ENCODE measurements at regions not wholly inside any gene's neighbourhood (a gene's known extent, or its start where the extent isn't known, plus 50 kb on each side); places are given as distances from the start of the nearest gene placed in this dataset.

- H3K9me3 ChIP-seq (ENCODE audit: insufficient read depth, low read length), result no peaks in the 10 kb centered on the region
- no peaks in the 10 kb centered on the region for H3K27me3 ChIP-seq (ENCODE audit: insufficient read depth, insufficient read length)
- DNase-seq (ENCODE audit: low read depth, low spot score), result no peak
- TF ChIP-seq SUZ12 (IDR thresholded peaks at IDR 0.05; ENCODE audit: extremely low read depth, insufficient read depth, insufficient read length), result no peak
- TF ChIP-seq ZNF274 (IDR thresholded peaks at IDR 0.05; ENCODE audit: low read depth, low read length), result no peak
- no peak for TF ChIP-seq YY1 (IDR thresholded peaks at IDR 0.05; ENCODE audit: insufficient read depth, insufficient read length)
- H3K36me3 ChIP-seq (ENCODE audit: insufficient read depth, insufficient read length, low read length), result no peaks in the 10 kb centered on the region
- H3K4me3 ChIP-seq (ENCODE audit: insufficient read length, low read depth), result no peak overlapping the region
- no peaks in the 10 kb centered on the region for H3K4me1 ChIP-seq (ENCODE audit: insufficient read depth, insufficient read length)
- H3K9ac ChIP-seq (ENCODE audit: insufficient read length, low read depth), result no peak overlapping the region
Measured at GRCh38 chr12:102601621-102602020, 121.3 kb upstream of the IGF1 start.

DNA sequence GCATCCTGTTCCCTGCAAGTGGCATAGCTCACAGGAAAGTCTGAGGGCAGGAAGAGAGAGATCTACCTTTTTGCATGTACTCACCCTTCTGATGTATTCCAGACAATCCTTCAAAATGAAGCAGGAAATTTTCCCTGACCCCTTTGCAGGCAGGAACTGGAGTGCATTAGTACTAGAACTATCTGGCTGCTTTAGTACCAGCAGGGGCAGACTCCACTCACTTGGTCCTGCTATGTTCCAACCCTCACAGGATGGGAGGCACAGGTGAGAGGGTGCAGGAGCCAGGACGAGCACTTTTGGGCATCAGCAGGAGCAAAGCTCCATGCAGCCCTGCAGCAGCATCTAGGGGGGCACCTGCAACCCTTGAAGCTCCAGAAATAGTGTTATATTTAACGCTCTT is 116.3 kb upstream of the IGF1 start:
- H3K4me3 ChIP-seq (ENCODE audit: insufficient read length, low read depth), result no peak overlapping the region
- no peaks in the 10 kb centered on the region for H3K36me3 ChIP-seq (ENCODE audit: insufficient read depth, insufficient read length, low read length)
- no peak for TF ChIP-seq SUZ12 (IDR thresholded peaks at IDR 0.05; ENCODE audit: extremely low read depth, insufficient read depth, insufficient read length)
- no peak for TF ChIP-seq ZNF274 (IDR thresholded peaks at IDR 0.05; ENCODE audit: low read depth, low read length)
- TF ChIP-seq YY1 (IDR thresholded peaks at IDR 0.05; ENCODE audit: insufficient read depth, insufficient read length), result no peak
- H3K9ac ChIP-seq (ENCODE audit: insufficient read length, low read depth), result no peak overlapping the region
- no peaks in the 10 kb centered on the region for H3K27me3 ChIP-seq (ENCODE audit: insufficient read depth, insufficient read length)
- DNase-seq (ENCODE audit: low read depth, low spot score), result no peak
- no peaks in the 10 kb centered on the region for H3K9me3 ChIP-seq (ENCODE audit: insufficient read depth, low read length)
- no peaks in the 10 kb centered on the region for H3K4me1 ChIP-seq (ENCODE audit: insufficient read depth, insufficient read length)

- H3K9ac ChIP-seq (ENCODE audit: insufficient read length, low read depth), result no peak overlapping the region
Measured at GRCh38 chr12:102596031-102596430, 115.7 kb upstream of the IGF1 start.

DNA sequence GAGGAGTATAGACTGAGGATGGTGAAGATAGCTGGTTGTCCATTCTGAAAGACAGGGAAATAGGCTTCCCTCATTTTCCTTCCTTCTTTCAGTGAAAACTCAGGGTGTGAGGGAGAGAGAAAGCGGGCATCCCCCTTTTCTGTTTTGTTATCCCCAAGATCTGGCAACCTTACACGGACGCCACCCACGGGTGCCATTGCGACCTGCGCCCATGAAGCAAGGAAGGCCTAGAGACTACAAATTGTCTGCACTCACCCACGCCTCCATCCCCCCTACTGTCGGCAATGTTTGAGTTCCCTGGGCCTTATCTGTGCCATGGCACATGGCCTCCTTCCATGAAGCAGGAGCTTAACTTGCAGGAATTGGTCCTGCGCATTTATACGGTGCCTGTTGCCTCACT is 115.0 kb upstream of the IGF1 start:
- no peaks in the 10 kb centered on the region for H3K9me3 ChIP-seq (ENCODE audit: insufficient read depth, low read length)
- TF ChIP-seq ZNF274 (IDR thresholded peaks at IDR 0.05; ENCODE audit: low read depth, low read length) (no peak), SUZ12 (IDR thresholded peaks at IDR 0.05; ENCODE audit: extremely low read depth, insufficient read depth, insufficient read length) (no peak), YY1 (IDR thresholded peaks at IDR 0.05; ENCODE audit: insufficient read depth, insufficient read length) (no peak)
- H3K27me3 ChIP-seq (ENCODE audit: insufficient read depth, insufficient read length), result no peaks in the 10 kb centered on the region
- H3K9ac ChIP-seq (ENCODE audit: insufficient read length, low read depth), result no peak overlapping the region
- no peaks in the 10 kb centered on the region for H3K4me1 ChIP-seq (ENCODE audit: insufficient read depth, insufficient read length)
- no peaks in the 10 kb centered on the region for H3K36me3 ChIP-seq (ENCODE audit: insufficient read depth, insufficient read length, low read length)
- H3K4me3 ChIP-seq (ENCODE audit: insufficient read length, low read depth), result no peak overlapping the region
- no peak for DNase-seq (ENCODE audit: low read depth, low spot score)

More at GRCh38 chr12:102596031-102596430, 115.7 kb upstream of the IGF1 start:
- Histone ChIP-seq H3K36me3 (ENCODE audit: insufficient read depth, insufficient read length, low read length) (no peaks in the 10 kb centered on the region), H3K4me1 (ENCODE audit: insufficient read depth, insufficient read length) (no peaks in the 10 kb centered on the region), H3K9me3 (ENCODE audit: insufficient read depth, low read length) (no peaks in the 10 kb centered on the region), H3K27me3 (ENCODE audit: insufficient read depth, insufficient read length) (no peaks in the 10 kb centered on the region), H3K4me3 (ENCODE audit: insufficient read length, low read depth) (no peak overlapping the region)
- no peak for DNase-seq (ENCODE audit: low read depth, low spot score)
- TF ChIP-seq SUZ12 (IDR thresholded peaks at IDR 0.05; ENCODE audit: extremely low read depth, insufficient read depth, insufficient read length), result no peak
- TF ChIP-seq ZNF274 (IDR thresholded peaks at IDR 0.05; ENCODE audit: low read depth, low read length), result no peak

DNA sequence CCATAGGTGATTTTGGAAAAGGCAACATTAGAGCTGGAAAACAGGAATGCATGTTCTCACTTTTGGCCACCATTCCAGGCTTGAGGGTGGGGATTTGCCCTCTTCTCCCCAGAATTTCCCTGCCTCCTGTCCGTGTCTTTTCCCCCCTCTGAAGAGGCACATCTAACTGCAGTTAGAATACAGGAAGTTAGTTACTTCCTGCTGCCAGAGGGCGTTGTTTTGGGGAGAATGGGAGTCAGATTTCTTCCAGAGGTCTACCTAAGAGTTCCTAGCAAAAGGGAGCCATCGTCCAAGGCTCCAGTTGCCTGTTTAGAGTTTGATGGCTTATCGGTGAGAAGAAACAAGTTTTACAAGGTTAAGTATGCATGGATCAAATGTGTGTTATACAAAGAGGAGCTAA is 112.8 kb upstream of the IGF1 start:
- DNase-seq (ENCODE audit: low read depth, low spot score), result no peak
- TF ChIP-seq ZNF274 (IDR thresholded peaks at IDR 0.05; ENCODE audit: low read depth, low read length), result no peak
- TF ChIP-seq YY1 (IDR thresholded peaks at IDR 0.05; ENCODE audit: insufficient read depth, insufficient read length), result no peak
- TF ChIP-seq SUZ12 (IDR thresholded peaks at IDR 0.05; ENCODE audit: extremely low read depth, insufficient read depth, insufficient read length), result no peak
- Histone ChIP-seq H3K9me3 (ENCODE audit: insufficient read depth, low read length) (no peaks in the 10 kb centered on the region), H3K9ac (ENCODE audit: insufficient read length, low read depth) (no peak overlapping the region), H3K4me3 (ENCODE audit: insufficient read length, low read depth) (no peak overlapping the region), H3K4me1 (ENCODE audit: insufficient read depth, insufficient read length) (no peaks in the 10 kb centered on the region), H3K27me3 (ENCODE audit: insufficient read depth, insufficient read length) (no peaks in the 10 kb centered on the region), H3K36me3 (ENCODE audit: insufficient read depth, insufficient read length, low read length) (no peaks in the 10 kb centered on the region)

- Histone ChIP-seq H3K4me1 (ENCODE audit: insufficient read depth, insufficient read length) (no peaks in the 10 kb centered on the region), H3K9me3 (ENCODE audit: insufficient read depth, low read length) (no peaks in the 10 kb centered on the region), H3K27me3 (ENCODE audit: insufficient read depth, insufficient read length) (no peaks in the 10 kb centered on the region), H3K9ac (ENCODE audit: insufficient read length, low read depth) (no peak overlapping the region), H3K4me3 (ENCODE audit: insufficient read length, low read depth) (no peak overlapping the region), H3K36me3 (ENCODE audit: insufficient read depth, insufficient read length, low read length) (no peaks in the 10 kb centered on the region)
- DNase-seq (ENCODE audit: low read depth, low spot score), result no peak
- TF ChIP-seq SUZ12 (IDR thresholded peaks at IDR 0.05; ENCODE audit: extremely low read depth, insufficient read depth, insufficient read length) (no peak), YY1 (IDR thresholded peaks at IDR 0.05; ENCODE audit: insufficient read depth, insufficient read length) (no peak), ZNF274 (IDR thresholded peaks at IDR 0.05; ENCODE audit: low read depth, low read length) (no peak)
Measured at GRCh38 chr12:102592134-102592533, 111.8 kb upstream of the IGF1 start.

- Histone ChIP-seq H3K4me1 (ENCODE audit: insufficient read depth, insufficient read length) (no peaks in the 10 kb centered on the region), H3K9ac (ENCODE audit: insufficient read length, low read depth) (no peak overlapping the region), H3K27me3 (ENCODE audit: insufficient read depth, insufficient read length) (no peaks in the 10 kb centered on the region), H3K36me3 (ENCODE audit: insufficient read depth, insufficient read length, low read length) (no peaks in the 10 kb centered on the region), H3K9me3 (ENCODE audit: insufficient read depth, low read length) (no peaks in the 10 kb centered on the region), H3K4me3 (ENCODE audit: insufficient read length, low read depth) (no peak overlapping the region)
- TF ChIP-seq YY1 (IDR thresholded peaks at IDR 0.05; ENCODE audit: insufficient read depth, insufficient read length) (no peak), ZNF274 (IDR thresholded peaks at IDR 0.05; ENCODE audit: low read depth, low read length) (no peak), SUZ12 (IDR thresholded peaks at IDR 0.05; ENCODE audit: extremely low read depth, insufficient read depth, insufficient read length) (no peak)
- no peak for DNase-seq (ENCODE audit: low read depth, low spot score)
Measured at GRCh38 chr12:102573237-102573636, 92.9 kb upstream of the IGF1 start.

DNA sequence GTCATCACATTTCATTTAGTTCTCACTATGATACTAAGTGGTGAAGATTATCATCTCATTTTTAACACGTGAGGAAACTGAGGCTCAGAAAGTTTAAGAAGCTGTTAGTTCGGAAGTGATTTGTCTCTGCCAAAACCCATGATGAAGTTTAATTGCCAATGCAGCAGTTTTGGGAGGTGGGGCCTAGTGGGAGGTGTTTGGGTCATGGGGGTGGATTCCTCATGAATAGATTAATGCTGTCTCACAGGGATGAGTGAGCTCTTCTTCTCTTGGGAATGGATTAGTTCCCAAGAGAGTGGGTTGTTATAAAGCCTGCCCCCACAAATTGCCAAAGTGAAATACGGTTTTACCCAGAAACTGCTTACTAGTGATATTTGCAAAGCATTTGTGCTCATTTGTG is 91.5 kb upstream of the IGF1 start:
- TF ChIP-seq YY1 (IDR thresholded peaks at IDR 0.05; ENCODE audit: insufficient read depth, insufficient read length), result no peak
- no peak for TF ChIP-seq SUZ12 (IDR thresholded peaks at IDR 0.05; ENCODE audit: extremely low read depth, insufficient read depth, insufficient read length)
- TF ChIP-seq ZNF274 (IDR thresholded peaks at IDR 0.05; ENCODE audit: low read depth, low read length), result no peak
- no peaks in the 10 kb centered on the region for H3K4me1 ChIP-seq (ENCODE audit: insufficient read depth, insufficient read length)
- DNase-seq (ENCODE audit: low read depth, low spot score), result no peak
- H3K27me3 ChIP-seq (ENCODE audit: insufficient read depth, insufficient read length), result no peaks in the 10 kb centered on the region
- H3K9ac ChIP-seq (ENCODE audit: insufficient read length, low read depth), result no peak overlapping the region
- H3K9me3 ChIP-seq (ENCODE audit: insufficient read depth, low read length), result no peaks in the 10 kb centered on the region
- H3K4me3 ChIP-seq (ENCODE audit: insufficient read length, low read depth), result no peak overlapping the region
- no peaks in the 10 kb centered on the region for H3K36me3 ChIP-seq (ENCODE audit: insufficient read depth, insufficient read length, low read length)
